ENCODE measurements at regions not wholly inside any gene's neighbourhood (a gene's known extent, or its start where the extent isn't known, plus 50 kb on each side); places are given as distances from the start of the nearest gene placed in this dataset.
"Not testable (repeated sequence)": the region's sequence is repeated elsewhere in the genome, so short reads cannot be mapped to it uniquely, and the experiment has no call there.

DNA sequence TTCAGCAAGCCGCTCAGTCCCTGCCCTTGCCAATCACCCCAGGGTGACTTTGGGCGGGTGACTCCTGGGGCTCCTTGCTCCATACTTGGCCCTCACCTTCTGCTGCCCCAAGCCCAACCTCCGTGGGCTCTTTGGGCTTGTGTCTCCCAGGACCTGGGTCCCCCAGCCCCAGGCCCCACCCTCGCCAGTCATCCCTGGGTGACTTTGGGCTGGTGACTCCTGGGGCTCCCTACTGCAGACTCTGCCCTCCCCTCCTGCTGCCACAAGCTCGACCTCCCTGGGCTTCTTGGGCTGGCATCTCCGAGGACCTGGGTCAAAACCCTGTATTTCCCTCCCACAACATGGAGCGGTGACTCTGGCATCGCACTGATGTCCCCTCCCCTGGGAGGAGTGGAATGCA is 151.5 kb downstream of the GOLGA6L4 start (continued):
- TF ChIP-seq, protein P1, sequence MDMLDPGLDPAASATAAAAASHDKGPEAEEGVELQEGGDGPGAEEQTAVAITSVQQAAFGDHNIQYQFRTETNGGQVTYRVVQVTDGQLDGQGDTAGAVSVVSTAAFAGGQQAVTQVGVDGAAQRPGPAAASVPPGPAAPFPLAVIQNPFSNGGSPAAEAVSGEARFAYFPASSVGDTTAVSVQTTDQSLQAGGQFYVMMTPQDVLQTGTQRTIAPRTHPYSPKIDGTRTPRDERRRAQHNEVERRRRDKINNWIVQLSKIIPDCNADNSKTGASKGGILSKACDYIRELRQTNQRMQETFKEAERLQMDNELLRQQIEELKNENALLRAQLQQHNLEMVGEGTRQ (IDR thresholded peaks at IDR 0.05; ENCODE audit: low read length): no peak
- TF ChIP-seq MAFK (IDR thresholded peaks at IDR 0.05; ENCODE audit: low read depth, low read length) (no peak), CREB1 (IDR thresholded peaks at IDR 0.05) (no peak)

DNA sequence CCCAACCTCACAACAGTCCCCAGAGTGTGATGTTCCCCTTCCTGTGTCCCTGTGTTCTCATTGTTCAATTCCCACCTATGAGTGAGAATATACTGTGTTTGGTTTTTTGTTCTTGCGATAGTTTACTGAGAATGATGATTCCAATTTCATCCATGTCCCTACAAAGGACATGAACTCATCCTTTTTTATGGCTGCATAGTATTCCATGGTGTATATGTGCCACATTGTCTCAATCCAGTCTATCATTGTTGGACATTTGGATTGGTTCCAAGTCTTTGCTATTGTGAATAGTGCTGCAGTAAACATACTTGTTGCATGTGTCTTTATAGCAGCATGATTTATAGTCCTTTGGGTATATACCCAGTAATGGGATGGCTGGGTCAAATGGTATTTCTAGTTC is 152.6 kb downstream of the GOLGA6L4 start:
- H2AK5ac ChIP-seq (ENCODE audit: low read depth, low read length); H3K56ac ChIP-seq (replicated peaks; ENCODE audit: insufficient read length, low read depth, low read length); H3K4ac ChIP-seq (replicated peaks; ENCODE audit: insufficient read length, low read depth, low read length); H4K91ac ChIP-seq (replicated peaks; ENCODE audit: insufficient read length, low read length); CTCF ChIA-PET (ENCODE audit: partially characterized antibody); FAIRE-seq; H3K79me1 ChIP-seq (ENCODE audit: low read depth, low read length); H3K4me2 ChIP-seq (ENCODE audit: insufficient read depth in 1 of 2, low read depth in 2 of 2, low read length in 2 of 2); DNase-seq (ENCODE audit: low read depth in 1 of 2, low spot score in 2 of 2); H3K23ac ChIP-seq (ENCODE audit: insufficient read length); H3K9ac ChIP-seq (replicated peaks in 1 of 4; ENCODE audit: extremely low read depth in 1 of 4, low read depth in 3 of 4, low read length in 3 of 4); H2BK12ac ChIP-seq (ENCODE audit: low read depth, low read length); H3K4me1 ChIP-seq (replicated peaks in 1 of 4; ENCODE audit: control insufficient read depth in 3 of 4, insufficient read depth in 4 of 4, low read length in 3 of 4); H3K36me3 ChIP-seq (ENCODE audit: control insufficient read depth in 2 of 4, insufficient read depth in 4 of 4, low read length in 3 of 4); H3K14ac ChIP-seq (ENCODE audit: insufficient read length); H4K5ac ChIP-seq (ENCODE audit: insufficient read length, low read depth, low read length); POLR2A ChIA-PET (ENCODE audit: partially characterized antibody); H3K27me3 ChIP-seq (replicated peaks in 1 of 4; ENCODE audit: control insufficient read depth in 3 of 4, extremely low read depth in 1 of 4, insufficient read depth in 3 of 4, low read length in 3 of 4); H2AFZ ChIP-seq (ENCODE audit: low read length); H3K4me3 ChIP-seq (ENCODE audit: extremely low read depth in 1 of 4, insufficient read depth in 2 of 4, low read depth in 3 of 4, low read length in 4 of 4); H2BK15ac ChIP-seq (ENCODE audit: low read length); H3K9me3 ChIP-seq (ENCODE audit: insufficient read depth in 2 of 2, low read depth in 1 of 2, low read length in 1 of 2); H2BK120ac ChIP-seq (replicated peaks; ENCODE audit: low read depth, low read length); H4K20me1 ChIP-seq (replicated peaks in 1 of 2; ENCODE audit: control insufficient read depth in 1 of 2, insufficient read depth in 2 of 2, low read length in 2 of 2); H3K18ac ChIP-seq (ENCODE audit: extremely low read depth, low read length); H3K27ac ChIP-seq (ENCODE audit: low read depth, low read length); H3K79me2 ChIP-seq (ENCODE audit: control insufficient read depth in 1 of 2, insufficient read depth in 2 of 2, low read length in 2 of 2); H4K8ac ChIP-seq (ENCODE audit: extremely low read depth, insufficient read depth, low read length); H2BK5ac ChIP-seq (ENCODE audit: low read depth, low read length); H2BK20ac ChIP-seq (ENCODE audit: low read length); H3K23me2 ChIP-seq (ENCODE audit: low read depth, low read length): not testable (repeated sequence)
- 70% methylated on average over 1 of the region's 1 CpG; no CpG with 5 or more reads in 1 of the 2 experiments for WGBS, 2 experiments (ENCODE audit: extremely low coverage in 1 of 2, insufficient coverage in 1 of 2, insufficient read length in 1 of 2, insufficient replicate concordance in 2 of 2, low coverage in 1 of 2, low lambda C conversion rate in 2 of 2, missing lambda C conversion rate in 1 of 2)

Measured in H1 (cell line).